Thoracic aorta (tissue), 2 donors: ENCODE measurements at regions not wholly inside any gene's neighbourhood (a gene's known extent, or its start where the extent isn't known, plus 50 kb on each side); places are given as distances from the start of the nearest gene placed in this dataset.

Source experiments
- ATAC-seq: fragments of 150-250 bp; one replicate; pipeline ENCODE4 v1.8.0; 2017; ENCODE audit warnings: low read depth; ENCODE audit not compliant: insufficient number of reproducible peaks, low FRiP score
- DNase-seq: peaks from one replicate; pipeline ENCODE4 v3.0.0-alpha.2; 2020; ENCODE audit warnings: low spot score
- H3K27ac ChIP-seq, 2 donors: fragments of 200-600 bp; sonication (generic); 1 replicate in 1 of 2; 2 replicates in 1 of 2; pipeline ENCODE4 v1.5.1; 2016; ENCODE audit warnings: mild to moderate bottlenecking in 2 of 2, moderate library complexity in 2 of 2
- H3K27me3 ChIP-seq: fragments of 200-600 bp; sonication (generic); replicated peaks from 2 replicates; pipeline ENCODE4 v1.6.0; 2016; ENCODE audit warnings: mild to moderate bottlenecking; ENCODE audit not compliant: insufficient read depth
- H3K36me3 ChIP-seq: fragments of 200-600 bp; sonication (generic); one replicate; pipeline ENCODE4 v1.5.1; 2016
- H3K4me1 ChIP-seq, 2 donors: fragments of 200-600 bp; sonication (generic); 1 replicate in 1 of 2; 2 replicates in 1 of 2; pipeline versions ENCODE4 v1.5.1 to v1.6.0; 2016; ENCODE audit warnings: low read depth in 2 of 2, mild to moderate bottlenecking in 1 of 2; ENCODE audit not compliant: control insufficient read depth in 1 of 2
- H3K4me3 ChIP-seq: fragments of 200-600 bp; sonication (generic); 2 replicates; pipeline ENCODE4 v1.5.1; 2016; ENCODE audit warnings: mild to moderate bottlenecking
- H3K9me3 ChIP-seq: fragments of 200-600 bp; sonication (generic); 2 replicates; pipeline ENCODE4 v1.5.1; 2016
- TF ChIP-seq, protein P1 (sequence below): fragments of 200-600 bp; sonication (generic); IDR thresholded peaks from one replicate; pipeline ENCODE4 v1.5.1; 2019; ENCODE audit warnings: antibody characterized with exemption

GRCh38 chr5:173675287-173675996 lies 59.0 kb upstream of the BOD1 start:
- Histone ChIP-seq H3K36me3 (no peaks in the 10 kb centered on the region), H3K4me3 (no peak overlapping the region), H3K9me3 (no peaks in the 10 kb centered on the region), H3K27ac (no peak overlapping the region), H3K4me1 (peaks cover under 1 to 11% of the 10 kb centered on the region in 2 donors), H3K27me3 (no peaks in the 10 kb centered on the region)
- TF ChIP-seq, protein P1, sequence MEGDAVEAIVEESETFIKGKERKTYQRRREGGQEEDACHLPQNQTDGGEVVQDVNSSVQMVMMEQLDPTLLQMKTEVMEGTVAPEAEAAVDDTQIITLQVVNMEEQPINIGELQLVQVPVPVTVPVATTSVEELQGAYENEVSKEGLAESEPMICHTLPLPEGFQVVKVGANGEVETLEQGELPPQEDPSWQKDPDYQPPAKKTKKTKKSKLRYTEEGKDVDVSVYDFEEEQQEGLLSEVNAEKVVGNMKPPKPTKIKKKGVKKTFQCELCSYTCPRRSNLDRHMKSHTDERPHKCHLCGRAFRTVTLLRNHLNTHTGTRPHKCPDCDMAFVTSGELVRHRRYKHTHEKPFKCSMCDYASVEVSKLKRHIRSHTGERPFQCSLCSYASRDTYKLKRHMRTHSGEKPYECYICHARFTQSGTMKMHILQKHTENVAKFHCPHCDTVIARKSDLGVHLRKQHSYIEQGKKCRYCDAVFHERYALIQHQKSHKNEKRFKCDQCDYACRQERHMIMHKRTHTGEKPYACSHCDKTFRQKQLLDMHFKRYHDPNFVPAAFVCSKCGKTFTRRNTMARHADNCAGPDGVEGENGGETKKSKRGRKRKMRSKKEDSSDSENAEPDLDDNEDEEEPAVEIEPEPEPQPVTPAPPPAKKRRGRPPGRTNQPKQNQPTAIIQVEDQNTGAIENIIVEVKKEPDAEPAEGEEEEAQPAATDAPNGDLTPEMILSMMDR: no peak
- no peak for ATAC-seq
- no peak for DNase-seq

- peaks cover 0 to 1% of the 10 kb centered on the region in 2 donors for H3K4me1 ChIP-seq
- ATAC-seq (no peak), DNase-seq (no peak)
- TF ChIP-seq, protein P1: no peak
- H3K36me3 ChIP-seq: no peaks in the 10 kb centered on the region
- H3K27me3 ChIP-seq: no peaks in the 10 kb centered on the region
- H3K27ac ChIP-seq: no peak overlapping the region
- H3K9me3 ChIP-seq: no peaks in the 10 kb centered on the region
- H3K4me3 ChIP-seq: no peak overlapping the region
Measured at GRCh38 chr5:173676375-173676774, 59.9 kb upstream of the BOD1 start.

GRCh38 chr5:173677125-173677672 lies 60.7 kb upstream of the BOD1 start:
- no peaks in the 10 kb centered on the region for H3K4me1 ChIP-seq
- TF ChIP-seq, protein P1: no peak
- H3K27me3 ChIP-seq: no peaks in the 10 kb centered on the region
- no peak for ATAC-seq
- no peak overlapping the region for H3K27ac ChIP-seq
- no peaks in the 10 kb centered on the region for H3K36me3 ChIP-seq
- H3K4me3 ChIP-seq: no peak overlapping the region
- no peak for DNase-seq
- no peaks in the 10 kb centered on the region for H3K9me3 ChIP-seq

- H3K4me3 ChIP-seq: no peak overlapping the region
- no peaks in the 10 kb centered on the region for H3K36me3 ChIP-seq
- TF ChIP-seq, protein P1: no peak
- no peaks in the 10 kb centered on the region for H3K27me3 ChIP-seq
- no peaks in the 10 kb centered on the region for H3K4me1 ChIP-seq
- H3K9me3 ChIP-seq: no peaks in the 10 kb centered on the region
- ATAC-seq (no peak), DNase-seq (no peak)
- no peak overlapping the region for H3K27ac ChIP-seq
Measured at GRCh38 chr5:173679909-173680630, 63.6 kb upstream of the BOD1 start.

- ATAC-seq (no peak), DNase-seq (no peak)
- no peak overlapping the region for H3K4me3 ChIP-seq
- H3K36me3 ChIP-seq: no peaks in the 10 kb centered on the region
- no peak overlapping the region for H3K27ac ChIP-seq
- TF ChIP-seq, protein P1: no peak
- H3K4me1 ChIP-seq: no peaks in the 10 kb centered on the region
- H3K9me3 ChIP-seq: no peaks in the 10 kb centered on the region
- no peaks in the 10 kb centered on the region for H3K27me3 ChIP-seq
Measured at GRCh38 chr5:173680660-173681242, 64.3 kb upstream of the BOD1 start.
